GM12872 (cell line): ENCODE measurements at regions not wholly inside any gene's neighbourhood (a gene's known extent, or its start where the extent isn't known, plus 50 kb on each side); places are given as distances from the start of the nearest gene placed in this dataset.

Source experiments
- TF ChIP-seq, protein P1 (sequence below): IDR thresholded peaks from 3 replicates; pipeline ENCODE4 v1.5.1; 2011; ENCODE audit warnings: low read depth, mild to moderate bottlenecking, low read length, moderate library complexity; ENCODE audit not compliant: insufficient read depth

GRCh38 chr11:104570078-104570701, 328.1 kb downstream of the CASP12 start:
- TF ChIP-seq, protein P1, sequence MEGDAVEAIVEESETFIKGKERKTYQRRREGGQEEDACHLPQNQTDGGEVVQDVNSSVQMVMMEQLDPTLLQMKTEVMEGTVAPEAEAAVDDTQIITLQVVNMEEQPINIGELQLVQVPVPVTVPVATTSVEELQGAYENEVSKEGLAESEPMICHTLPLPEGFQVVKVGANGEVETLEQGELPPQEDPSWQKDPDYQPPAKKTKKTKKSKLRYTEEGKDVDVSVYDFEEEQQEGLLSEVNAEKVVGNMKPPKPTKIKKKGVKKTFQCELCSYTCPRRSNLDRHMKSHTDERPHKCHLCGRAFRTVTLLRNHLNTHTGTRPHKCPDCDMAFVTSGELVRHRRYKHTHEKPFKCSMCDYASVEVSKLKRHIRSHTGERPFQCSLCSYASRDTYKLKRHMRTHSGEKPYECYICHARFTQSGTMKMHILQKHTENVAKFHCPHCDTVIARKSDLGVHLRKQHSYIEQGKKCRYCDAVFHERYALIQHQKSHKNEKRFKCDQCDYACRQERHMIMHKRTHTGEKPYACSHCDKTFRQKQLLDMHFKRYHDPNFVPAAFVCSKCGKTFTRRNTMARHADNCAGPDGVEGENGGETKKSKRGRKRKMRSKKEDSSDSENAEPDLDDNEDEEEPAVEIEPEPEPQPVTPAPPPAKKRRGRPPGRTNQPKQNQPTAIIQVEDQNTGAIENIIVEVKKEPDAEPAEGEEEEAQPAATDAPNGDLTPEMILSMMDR: no peak

DNA sequence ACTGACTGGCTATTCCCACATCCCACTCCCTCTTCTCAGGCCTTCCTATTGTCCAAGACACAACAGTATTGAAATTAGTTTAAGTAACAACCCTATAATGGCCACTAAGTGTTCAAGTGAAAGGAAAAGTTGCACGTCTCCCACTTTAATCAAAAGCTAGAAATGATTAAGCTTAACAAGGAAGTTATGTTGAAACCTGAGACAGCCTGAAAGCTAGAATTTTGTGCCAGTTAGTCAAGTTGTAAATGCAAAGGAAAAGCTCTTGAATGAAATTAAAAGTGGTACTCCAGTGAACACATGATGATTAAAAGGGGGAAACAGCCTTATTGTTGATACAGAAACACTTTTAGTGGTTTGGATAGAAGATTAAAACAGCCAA, 332.7 kb downstream of the CASP12 start:
- TF ChIP-seq, protein P1: no peak

DNA sequence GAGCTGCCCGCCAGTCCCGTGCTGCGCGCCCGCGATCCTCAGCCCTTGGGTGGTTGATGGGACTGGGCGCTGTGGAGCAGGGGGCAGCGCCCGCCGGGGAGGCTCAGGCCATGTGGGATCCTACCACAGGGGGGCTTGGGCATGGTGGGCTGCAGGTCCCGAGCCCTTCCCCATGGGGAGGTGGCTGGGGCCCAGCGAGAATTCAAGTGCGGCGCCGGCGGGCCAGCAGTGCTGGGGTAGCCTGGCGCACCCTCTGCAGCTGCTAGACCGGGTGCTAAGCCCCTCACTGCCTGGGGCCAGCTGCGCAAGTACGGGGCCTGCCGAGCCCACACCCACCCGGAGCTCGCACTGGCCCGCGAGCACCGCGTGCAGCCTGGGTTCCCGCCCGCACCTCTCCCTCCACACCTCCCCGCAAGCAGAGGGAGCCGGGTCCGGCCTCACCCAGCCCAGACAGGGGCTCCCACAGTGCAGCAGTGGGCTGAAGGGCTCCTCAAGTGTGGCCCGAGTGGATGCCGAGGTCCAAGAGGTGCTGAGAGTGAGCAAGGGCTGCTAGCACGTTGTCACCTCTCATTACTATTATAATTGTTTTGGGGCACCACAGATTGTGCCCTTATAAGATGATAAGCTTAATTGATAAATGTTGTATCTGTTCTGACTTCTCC, 333.2 kb downstream of the CASP12 start:
- TF ChIP-seq, protein P1: no peak

DNA sequence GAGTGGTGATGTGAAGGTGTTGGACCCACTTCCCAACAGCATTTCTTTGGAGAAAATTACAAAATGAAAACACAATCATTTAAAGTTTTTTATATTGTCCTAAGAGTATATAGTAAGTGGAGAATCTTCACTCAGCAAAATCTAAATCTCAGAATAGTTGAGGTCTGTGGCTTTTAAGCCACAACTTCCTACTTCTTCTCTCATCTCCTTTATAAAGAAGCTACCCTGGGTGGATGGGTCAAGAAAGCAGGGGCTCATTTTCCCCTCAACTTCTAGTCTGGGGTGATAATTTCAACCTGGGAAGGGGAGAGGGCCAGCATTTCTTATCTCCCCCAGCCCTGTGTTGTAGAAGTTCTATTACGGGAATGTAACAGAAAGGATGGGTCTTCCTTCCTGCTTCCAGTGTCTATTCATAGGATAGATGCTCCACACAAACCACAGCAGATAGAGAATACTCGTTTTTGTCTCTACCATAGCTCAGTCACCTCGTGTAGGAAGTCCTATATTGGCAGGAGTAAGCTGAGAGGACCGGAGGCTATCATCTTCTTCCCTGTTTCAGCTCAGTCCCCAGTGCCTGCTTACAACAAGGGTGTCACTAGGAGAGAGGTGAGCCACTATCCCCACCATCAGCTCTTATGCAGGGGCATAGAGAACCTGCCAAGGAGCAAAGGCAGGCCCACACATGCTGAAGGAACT, 341.5 kb downstream of the CASP12 start:
- TF ChIP-seq, protein P1: no peak

DNA sequence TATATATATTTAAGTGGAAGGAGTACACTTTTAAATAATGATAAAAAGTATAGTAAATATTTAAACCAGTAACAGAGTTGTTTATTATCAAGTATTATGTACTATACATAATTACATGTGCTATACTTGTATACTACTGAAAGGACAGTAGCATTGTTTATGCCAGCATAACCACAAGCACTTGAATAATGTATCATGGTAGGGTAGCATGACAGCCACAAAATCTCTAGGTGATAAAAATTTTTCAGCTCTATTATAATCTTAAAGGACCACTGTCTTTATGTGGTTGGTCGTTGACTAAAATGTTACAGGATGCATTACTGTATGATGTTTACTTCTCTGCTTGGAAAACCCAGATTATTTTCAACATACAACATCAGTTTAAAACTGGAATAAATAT, 349.2 kb downstream of the CASP12 start:
- TF ChIP-seq, protein P1: no peak

- TF ChIP-seq, protein P1: 0 out of 3 replicates have a peak, but pooled peaks have one; percentile 10
Measured at GRCh38 chr11:104547996-104548661, 350.1 kb downstream of the CASP12 start.

DNA sequence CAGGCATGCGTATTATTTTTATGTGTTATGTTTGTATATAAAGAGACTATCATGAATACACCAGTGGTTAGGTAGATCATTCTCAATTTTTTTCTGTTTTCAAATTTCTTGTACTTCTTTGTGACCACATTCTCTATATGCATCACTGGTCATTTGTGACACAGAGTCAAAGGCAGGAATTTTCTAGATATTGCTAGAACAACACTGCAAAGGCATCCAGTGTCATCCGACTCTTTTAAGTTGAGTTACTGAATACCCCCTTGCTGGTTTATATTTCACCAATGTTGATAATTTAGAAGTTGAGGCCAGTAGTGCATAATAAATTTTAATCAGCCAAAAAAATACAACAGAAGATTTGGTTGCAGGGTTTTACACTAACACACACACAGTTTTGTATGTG, 351.8 kb downstream of the CASP12 start:
- TF ChIP-seq, protein P1: no peak
